ENCODE measurements at regions not wholly inside any gene's neighbourhood (a gene's known extent, or its start where the extent isn't known, plus 50 kb on each side); places are given as distances from the start of the nearest gene placed in this dataset.
A peak's percentile ranks its signal among the peaks of the same experiment; 100 is the strongest.
"Not testable (repeated sequence)": the region's sequence is repeated elsewhere in the genome, so short reads cannot be mapped to it uniquely, and the experiment has no call there.

DNA sequence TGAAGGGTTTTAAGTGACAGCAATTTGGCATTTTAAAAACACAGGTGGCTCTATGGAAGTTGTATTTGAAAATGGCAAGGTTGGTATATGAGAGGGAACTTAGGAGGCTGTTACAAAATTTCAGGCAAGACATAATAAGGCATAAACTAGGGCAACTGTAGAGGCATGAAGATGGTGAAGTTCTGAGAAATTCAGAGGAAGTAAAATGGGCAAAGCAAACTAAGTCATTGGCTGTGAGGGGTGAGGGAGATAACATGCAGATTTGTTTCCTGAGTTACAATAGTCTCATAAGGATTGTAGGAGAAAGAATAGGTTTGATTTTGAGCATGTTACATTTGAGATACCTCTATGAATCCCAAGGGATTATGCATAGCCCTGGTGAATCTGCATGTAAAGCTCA, 302.9 kb upstream of the ARHGEF26 start:
- DNase-seq (ENCODE audit: low read depth): no peak

DNA sequence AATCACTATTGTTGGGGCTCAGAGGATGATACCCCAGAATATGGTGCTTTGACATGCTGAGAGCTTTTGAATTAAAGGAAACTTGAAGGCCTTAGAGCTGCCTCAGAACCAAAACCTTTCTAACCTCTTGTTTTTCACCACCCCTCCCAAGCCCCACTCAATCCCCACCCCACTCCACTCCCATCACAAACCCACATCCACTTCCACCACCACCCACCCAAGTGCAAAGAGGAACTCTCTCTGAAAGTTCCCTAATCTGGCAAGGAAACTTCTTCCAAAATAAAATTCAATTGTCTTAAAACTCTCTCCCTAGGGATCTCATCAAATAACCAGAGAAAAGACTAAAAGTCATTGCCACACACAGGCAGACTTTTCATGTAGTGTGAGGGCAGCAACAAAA, 301.2 kb upstream of the ARHGEF26 start:
- DNase-seq (ENCODE audit: low read depth): no peak

DNA sequence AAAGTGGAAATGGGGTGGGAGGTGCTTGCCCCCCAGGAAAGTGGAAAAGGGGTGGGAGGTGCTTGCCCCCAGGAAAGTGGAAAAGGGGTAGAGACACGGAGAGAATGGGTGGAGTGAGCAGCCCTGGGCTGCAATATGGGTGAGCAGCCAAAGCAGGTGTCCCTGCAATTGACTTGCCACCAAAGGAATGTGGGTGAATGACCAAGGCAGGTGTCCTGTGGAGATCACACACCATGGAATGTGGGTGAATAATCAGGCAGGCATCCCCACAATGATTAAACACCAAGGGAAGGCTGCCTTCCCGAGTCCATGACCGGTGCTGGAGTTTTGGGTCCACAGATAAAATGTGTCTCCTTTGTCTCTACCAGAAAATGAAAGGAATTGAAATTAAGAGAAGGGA, 292.8 kb upstream of the ARHGEF26 start:
- peak; percentile 84 for DNase-seq (ENCODE audit: low read depth)

DNA sequence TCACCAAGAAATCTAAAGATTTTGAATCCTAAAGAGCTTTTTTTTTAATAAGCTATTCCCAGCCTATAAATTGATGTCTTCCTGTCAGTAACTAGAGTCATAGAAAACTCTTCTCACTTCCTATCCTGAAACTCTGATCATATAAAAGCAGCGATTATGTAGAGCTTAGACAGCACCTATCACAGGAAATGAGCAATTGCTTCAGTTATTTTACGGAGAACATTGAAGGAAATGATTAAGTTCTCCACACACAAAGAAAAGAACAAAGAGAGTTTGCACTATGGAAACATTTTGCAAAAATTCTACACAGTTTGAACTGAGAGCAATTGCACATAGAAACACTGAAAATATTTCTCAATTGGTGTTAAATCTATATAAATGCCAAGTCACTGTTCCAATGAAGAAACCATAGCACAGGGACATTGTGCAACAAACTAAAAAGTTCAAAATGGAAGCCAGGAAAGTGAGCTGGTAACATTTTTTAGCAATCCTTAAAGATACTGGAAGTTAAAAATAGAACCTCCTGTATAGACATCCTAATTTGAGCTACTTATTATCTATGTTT, 291.5 kb upstream of the ARHGEF26 start:
- DNase-seq (ENCODE audit: low read depth): peak; percentile 48

DNA sequence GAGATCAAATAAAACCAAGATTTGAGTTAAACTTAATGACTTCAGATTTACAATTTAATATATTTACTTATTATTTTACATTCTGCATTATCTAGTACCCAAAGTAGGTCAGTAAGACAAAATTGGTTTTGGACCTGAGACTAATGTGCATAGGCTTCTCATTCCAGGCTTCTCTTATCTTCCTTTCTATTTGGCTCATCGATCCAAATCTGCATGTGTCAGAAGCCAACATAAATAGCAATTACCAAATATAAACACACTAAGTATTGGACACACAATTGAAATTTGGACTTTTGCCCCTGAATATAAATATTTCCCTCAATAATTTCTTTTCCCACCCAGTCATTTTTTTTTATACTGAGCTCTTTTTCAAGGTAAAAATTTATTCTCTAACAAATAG, 290.6 kb upstream of the ARHGEF26 start:
- no peak for DNase-seq (ENCODE audit: low read depth)

DNA sequence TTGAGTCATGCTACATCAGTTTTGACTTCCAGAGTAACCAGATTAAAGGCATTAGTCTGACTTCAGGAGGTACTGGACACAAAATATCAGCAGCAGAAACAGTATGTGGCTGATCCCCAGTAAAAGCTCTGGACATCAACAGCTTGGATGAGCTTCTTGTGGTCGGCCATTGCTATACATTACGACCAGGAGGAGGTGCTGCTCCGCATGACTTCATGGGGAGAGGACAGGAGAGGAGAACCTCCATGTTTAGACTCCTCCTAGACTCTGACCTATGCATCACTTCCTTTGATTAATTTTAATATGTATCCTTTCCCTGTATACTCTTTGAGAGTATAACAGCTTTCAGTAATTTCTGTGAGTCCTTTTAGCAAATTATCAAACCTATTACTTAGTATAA, 285.6 kb upstream of the ARHGEF26 start:
- no peak for DNase-seq (ENCODE audit: low read depth)

DNA sequence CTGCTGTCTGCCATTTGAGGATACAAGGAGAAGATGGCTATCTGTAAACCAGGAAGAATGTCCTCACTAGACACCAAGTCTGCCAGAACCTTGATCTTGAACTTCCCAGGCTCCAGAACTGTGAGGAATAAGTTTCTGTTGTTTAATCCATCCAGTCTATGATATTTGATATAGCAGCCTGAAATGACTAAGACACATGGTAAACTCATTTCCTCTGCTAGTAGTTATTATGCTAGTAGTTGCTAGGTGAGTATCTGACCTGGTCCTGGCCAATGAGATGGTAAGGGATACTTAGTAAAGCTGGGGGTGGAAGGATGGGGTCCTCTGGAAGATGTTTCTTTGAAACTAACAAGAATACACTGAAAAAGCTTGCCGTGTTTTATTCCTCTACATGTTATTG, 280.7 kb upstream of the ARHGEF26 start:
- peak; percentile 23 for DNase-seq (ENCODE audit: low read depth)

DNA sequence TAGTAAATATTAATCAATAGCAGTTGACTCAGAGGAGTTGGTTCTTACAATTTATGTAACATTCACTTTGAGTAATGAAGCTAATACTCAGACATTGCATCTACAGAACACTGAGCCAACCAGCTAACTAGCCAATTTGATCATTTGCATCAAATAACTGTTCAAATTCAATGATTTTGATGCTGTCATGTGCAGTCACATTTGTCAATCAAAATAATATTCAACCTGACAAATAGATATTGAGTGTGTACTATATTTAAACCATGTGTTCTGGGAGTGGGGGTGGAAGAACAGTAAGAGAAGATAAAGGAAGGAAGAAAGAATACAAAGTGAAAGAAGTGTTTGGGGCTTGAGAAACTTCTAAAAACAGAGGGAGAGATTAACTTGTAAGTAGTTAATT, 277.2 kb upstream of the ARHGEF26 start:
- DNase-seq (ENCODE audit: low read depth): no peak

DNA sequence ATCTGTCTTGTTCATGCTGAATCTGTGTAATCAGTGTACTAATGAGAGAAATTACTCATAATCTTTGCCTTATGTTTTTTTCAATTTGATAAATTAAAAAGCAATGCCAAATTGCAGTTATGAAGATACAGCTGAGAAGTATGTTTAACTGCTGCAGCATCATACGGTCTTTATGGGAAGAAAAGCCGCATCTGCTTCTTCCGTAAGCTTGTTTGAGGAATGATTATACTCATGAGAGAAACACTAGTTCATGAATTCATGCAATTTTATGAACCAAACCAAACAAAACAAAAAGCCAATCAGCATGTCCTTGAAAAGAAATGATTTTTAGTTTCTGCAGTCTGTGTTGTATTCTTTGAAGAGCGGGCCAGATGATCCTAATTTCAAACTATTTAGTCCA, 275.9 kb upstream of the ARHGEF26 start:
- DNase-seq (ENCODE audit: low read depth): no peak

DNA sequence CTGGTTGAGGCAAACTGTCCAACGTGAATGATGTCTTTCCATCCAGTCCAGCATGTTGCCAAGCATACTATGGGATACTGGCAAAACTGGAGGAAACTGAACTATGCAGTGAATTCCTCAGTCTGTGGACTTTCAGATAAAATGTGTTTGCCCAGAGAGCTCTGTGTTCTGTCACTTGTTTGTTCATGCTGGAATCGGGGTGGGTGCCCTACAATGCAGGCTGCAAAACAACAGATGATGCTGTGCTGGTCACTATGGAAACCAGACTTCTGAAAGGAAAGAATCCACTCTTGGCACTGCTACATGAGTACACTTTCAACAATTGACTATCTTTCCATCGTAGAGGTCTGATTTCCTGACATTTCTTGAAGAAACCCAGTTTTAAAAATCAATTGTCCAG, 272.5 kb upstream of the ARHGEF26 start:
- no peak for DNase-seq (ENCODE audit: low read depth)

DNA sequence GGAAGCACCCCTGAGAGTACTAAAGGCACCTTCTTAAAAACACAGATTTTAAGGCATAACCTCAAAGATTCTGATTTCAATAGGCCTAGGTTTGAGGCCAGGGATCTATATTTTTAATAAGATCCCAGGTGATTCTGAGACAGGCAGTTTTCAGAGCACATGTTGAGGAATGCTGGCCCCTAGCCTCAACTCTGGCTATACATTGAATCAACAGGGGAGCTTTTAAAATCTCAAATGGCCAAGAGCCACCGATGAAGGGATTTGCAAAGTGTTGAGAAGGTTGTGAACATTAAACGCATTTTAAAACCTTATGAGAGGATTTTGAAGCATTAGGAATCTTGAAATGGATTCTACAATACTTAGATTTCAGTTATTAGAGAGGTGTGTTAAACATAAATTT, 268.8 kb upstream of the ARHGEF26 start:
- DNase-seq (ENCODE audit: low read depth): no peak

DNA sequence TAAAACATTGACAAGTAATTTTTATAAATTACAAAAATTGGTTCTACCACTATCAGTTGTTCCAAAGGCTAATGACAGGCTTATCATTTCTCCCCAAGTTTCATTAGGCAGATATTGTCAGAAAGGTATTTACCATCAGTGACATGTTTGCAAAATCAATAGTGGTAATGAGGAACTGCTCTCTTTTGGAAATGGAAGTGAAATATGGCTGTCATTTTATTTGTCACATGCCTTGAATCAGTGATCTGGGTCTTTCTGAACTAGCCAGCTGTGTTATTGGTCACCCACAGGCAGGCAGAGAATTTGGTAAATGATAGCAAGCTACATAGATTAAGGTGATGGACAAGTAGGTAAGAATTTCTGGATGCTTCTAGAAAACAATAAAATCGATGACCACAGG, 268.0 kb upstream of the ARHGEF26 start:
- no peak for DNase-seq (ENCODE audit: low read depth)

DNA sequence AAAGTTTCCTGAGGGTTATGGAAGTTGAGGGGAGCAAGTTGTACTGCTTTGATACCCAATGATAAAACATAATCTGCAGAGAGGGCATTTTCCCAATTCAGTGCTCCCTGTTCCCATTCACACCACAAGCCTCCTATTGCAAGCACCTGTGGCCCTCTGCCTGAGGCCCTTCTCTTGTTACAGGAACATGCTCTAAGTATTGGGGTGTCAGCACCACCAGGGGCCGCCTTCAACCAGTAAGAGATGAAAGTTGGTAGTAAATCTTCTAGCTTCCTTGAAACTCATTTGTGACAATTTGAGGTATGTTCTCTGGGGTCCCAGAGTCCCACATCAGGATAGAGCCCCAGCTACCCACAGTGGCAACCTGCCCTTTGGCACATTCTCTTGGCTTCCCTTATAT, 265.4 kb upstream of the ARHGEF26 start:
- no peak for DNase-seq (ENCODE audit: low read depth)

DNA sequence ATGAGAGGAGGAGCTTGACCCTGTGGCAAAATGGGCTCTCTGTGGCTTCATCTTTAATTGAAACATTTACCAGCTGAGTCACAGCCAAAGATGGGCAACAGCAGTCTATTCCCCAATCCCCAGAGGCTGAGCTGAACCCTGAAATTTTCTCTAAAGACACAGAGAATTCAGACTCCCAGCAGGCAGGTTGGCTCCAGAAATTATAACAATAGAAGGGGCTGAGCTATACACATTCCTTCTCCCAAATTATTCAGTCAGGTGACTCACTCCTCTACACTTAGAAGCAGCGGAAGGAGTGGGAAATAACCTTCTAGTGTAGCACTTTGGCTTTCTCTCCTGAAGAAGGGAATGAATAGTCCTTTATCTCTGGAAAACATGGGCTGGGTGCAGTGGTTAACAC, 264.3 kb upstream of the ARHGEF26 start:
- peak; percentile 45 for DNase-seq (ENCODE audit: low read depth)

DNA sequence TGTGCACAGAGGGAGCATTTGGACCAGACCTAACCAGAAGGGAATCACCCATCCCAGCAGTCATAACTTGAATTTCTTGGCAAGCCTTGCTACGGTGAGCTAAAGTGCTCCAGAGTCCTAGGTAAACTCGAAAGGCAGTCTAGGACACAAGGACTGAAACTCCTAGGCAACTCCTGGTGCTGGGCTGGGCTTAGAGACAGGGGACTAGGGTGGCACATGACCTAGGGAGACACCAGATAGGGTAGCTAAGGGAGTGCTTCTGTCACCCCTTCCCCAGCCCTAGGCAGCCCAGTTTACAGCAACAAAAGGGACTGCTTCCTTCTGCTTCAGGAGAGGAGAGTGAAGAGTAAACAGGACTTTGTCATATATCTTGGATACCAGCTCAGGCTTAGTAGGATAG, 256.4 kb upstream of the ARHGEF26 start:
- DNase-seq (ENCODE audit: low read depth): no peak

DNA sequence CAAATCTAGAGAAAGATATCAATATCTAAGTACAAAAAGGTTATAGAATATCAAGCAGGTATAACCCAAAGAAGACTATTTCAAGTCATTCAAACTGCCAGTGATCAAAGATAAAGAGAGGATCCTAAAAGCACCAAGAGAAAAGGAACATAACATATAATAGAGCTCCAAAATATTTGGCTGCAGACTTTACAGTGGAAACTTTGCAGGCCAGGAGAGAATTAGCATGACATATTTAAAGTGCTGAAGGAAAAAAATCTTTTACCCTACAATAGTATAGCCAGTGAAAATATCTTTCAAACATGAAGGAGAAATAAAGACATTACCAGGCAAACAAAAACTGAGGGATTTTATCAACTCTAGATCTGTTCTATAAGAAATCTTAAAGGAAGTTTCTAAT, 254.3 kb upstream of the ARHGEF26 start:
- DNase-seq (ENCODE audit: low read depth): no peak

DNA sequence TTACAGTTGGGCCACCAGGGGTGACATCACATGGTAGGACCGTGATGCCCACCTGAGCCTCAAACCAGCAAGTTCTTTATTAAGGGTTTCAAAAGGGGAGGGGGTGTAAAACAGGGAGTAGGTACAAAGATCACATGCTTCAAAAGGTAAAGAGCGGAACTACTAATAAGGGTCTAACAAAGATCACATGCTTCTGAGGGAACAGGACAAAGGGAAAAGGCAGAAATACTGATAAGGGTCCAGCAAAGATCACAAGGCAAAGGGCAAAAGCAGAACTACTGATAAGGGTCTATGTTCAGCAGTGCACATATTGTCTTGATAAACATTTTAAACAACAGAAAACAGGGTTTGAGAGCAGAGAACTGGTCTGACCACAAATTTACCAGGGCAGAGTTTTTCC, 246.8 kb upstream of the ARHGEF26 start:
- DNase-seq (ENCODE audit: low read depth): not testable (repeated sequence)

DNA sequence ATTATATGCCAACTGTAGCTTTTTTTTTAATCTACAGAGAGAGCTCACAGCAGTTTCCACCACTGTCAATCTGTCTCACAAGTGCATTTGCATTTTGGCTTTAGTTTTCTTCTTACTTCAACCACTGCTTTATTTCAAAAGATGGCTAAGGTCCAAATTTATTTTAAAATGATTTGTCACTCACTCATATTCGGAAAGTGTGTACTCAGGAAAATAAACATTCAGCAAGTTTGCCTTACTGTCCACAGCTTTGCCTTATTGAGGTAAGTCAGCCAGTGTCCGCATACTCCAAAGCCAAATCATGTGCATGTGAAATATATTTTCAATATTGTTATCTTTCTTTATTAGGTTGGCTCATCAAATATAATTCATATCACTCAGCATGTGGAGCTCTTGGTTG, 240.7 kb upstream of the ARHGEF26 start:
- DNase-seq (ENCODE audit: low read depth): no peak

DNA sequence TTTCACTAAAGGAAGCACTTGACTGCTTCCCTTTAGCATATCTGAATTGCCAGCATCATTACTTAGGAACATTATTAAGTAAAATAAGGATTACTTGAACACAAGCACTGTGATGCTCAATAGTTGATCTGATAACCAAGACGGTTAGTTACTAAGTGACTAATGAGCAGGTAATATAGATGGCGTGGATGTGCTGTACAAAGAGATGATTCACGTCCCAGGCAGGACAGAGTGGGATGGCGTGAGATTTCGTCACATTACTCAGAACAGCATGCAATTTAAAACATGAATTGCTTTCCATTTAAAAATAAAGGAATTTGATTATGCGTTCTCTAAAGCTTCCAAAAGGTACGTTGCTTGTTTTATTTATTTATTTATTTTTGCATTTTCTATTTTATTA, 240.0 kb upstream of the ARHGEF26 start:
- no peak for DNase-seq (ENCODE audit: low read depth)

DNA sequence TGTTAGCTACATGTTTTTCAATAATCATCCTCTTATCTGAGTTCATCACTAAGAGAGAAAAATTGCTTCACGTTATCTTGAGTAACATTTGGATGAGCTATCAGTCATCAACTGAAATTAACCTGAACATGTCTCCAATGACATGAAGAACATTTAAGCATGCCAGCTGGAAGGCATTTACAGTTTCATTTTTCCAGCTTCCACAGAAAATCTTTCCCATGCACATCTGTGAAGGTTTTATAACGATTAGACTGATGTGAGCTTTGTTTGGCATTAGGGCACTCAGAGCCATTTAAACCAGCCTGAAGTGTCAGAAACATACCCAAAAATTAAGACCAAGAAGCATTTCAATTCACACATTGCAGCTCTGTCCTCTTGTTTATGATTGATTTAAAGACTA, 235.8 kb upstream of the ARHGEF26 start:
- DNase-seq (ENCODE audit: low read depth): no peak

DNA sequence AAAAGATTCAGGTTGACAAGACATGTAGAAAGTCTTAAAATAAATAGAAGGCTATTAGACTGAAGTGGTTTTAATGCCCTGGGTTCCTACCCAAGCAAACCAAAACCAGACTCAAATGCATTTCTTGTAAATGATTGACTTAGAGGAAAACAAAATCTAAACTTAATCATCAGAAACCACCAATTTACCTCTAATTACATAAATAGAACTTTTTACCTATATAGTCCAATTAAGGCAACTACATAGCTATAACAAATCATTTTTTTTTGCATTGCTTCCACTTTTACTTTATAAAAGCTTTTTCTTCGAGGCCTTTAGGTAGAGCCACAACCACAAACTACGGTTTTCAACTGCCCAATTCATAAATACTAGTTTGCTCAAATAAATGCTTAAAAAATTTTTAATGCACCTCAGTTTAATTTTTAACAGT, 231.3 kb upstream of the ARHGEF26 start:
- DNase-seq (ENCODE audit: low read depth): no peak

DNA sequence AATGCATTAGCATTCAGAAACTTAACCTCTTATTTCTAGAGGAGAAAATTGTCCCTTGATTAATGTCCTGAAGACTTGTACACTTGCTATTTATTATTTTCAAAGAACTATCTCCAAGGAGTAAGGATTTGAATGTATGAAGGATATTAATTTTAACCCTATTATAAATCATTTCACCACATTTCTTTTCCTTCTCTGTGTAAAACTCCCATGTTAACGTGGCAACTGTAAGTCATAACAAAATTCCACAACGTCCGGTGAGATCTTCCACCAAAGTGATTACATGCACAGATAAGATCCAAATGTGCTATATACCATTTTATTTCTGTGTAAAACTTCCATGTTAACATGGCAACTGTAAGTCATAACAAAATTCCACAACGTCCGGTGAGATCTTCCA, 229.1 kb upstream of the ARHGEF26 start:
- no peak for DNase-seq (ENCODE audit: low read depth)

DNA sequence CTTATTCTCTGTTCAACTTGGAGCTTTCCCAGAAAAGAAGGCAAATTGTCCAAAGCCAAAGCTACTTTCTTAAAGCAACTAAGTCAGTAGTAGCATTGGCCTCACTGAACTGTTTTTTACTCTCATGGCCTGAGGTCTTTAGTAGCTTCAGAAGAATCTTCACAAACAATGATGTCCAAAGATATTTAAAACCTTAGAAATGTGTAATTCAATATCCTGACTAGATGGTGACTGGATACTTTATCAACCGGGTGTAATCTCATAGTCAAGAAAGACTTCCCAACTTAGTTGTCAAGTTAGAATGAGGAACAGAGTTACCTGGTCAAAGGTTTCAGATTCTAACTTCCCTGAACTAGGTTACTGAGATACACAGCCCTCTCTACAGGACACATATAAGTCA, 226.3 kb upstream of the ARHGEF26 start:
- DNase-seq (ENCODE audit: low read depth): no peak

DNA sequence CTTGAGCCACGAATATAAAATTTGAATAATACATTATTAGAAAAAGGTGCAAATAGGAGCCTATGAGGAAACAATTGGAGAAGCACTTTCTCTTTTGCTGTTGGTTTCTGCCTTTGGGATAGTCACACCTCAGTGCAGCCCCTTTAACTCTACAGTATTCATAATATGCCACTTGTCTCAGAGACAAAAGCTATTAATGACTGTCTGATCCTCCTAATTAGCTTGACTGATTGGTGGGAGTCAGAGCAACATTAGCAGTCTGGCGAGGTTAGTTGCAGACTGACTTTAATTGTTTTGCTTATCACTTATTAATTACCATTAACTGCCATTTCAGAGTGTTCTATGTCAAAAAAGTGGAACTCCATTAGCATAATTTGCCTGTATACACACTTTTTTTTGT, 225.0 kb upstream of the ARHGEF26 start:
- DNase-seq (ENCODE audit: low read depth): no peak
